ENCODE measurements at regions not wholly inside any gene's neighbourhood (a gene's known extent, or its start where the extent isn't known, plus 50 kb on each side); places are given as distances from the start of the nearest gene placed in this dataset.

DNA sequence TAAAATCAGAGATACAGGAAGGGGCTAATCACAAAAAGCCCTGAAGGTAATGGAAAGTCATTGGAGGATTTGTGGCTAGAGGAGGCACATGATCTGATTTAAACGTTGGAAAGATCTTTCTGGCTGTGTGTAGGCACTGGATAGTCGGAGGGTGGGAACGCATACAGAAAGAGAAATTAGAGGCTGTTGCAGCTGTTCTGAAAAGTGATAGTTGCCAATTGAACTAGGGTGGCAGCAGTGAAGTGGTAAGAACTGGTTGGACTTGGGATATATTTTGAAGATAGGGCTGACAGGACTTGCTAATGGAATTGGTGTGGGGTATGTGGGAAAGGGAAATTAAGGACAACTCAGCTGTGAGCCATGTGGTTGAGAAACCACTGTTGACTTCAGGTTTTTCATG, 223.6 kb downstream of the OGFRL1 start:
- no peak for TF ChIP-seq POLR2A (IDR thresholded peaks at IDR 0.05)
- TF ChIP-seq, protein P1, sequence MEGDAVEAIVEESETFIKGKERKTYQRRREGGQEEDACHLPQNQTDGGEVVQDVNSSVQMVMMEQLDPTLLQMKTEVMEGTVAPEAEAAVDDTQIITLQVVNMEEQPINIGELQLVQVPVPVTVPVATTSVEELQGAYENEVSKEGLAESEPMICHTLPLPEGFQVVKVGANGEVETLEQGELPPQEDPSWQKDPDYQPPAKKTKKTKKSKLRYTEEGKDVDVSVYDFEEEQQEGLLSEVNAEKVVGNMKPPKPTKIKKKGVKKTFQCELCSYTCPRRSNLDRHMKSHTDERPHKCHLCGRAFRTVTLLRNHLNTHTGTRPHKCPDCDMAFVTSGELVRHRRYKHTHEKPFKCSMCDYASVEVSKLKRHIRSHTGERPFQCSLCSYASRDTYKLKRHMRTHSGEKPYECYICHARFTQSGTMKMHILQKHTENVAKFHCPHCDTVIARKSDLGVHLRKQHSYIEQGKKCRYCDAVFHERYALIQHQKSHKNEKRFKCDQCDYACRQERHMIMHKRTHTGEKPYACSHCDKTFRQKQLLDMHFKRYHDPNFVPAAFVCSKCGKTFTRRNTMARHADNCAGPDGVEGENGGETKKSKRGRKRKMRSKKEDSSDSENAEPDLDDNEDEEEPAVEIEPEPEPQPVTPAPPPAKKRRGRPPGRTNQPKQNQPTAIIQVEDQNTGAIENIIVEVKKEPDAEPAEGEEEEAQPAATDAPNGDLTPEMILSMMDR (IDR thresholded peaks at IDR 0.05): no peak
- intact Hi-C loops (cut with DNase I): no loop called here
- H3K4me3 ChIP-seq: no peak overlapping the region
- 78 to 83% methylated on average over 3 of the region's 3 CpGs for WGBS, 2 donors
- H3K4me1 ChIP-seq: peaks cover 0 to 10% (median 3%) of the 10 kb centered on the region in 3 donors
- no peaks in the 10 kb centered on the region for H3K36me3 ChIP-seq
- no peaks in the 10 kb centered on the region for H3K9me3 ChIP-seq
- DNase-seq: no peak
- H3K27me3 ChIP-seq: no peaks in the 10 kb centered on the region
- no peak overlapping the region for H3K27ac ChIP-seq

DNA sequence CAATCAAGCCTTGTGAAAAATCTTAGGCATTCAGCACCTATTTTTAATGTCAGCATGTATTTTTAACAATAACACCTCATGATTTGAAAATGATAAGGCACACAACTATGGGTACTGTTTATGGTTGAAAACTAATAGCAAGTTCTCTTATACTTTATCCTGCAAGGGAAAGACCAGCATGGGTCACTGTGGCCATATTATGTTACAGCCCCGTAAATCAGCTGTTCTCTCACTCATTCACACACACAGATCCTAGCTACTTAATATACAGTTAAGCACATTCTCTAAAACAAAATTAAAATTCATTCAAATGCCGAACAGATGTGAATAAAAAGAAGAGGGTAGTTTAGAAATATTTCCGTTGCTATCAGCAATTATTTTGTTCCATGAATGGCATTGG, 224.4 kb downstream of the OGFRL1 start:
- no peak for DNase-seq
- Histone ChIP-seq H3K4me3 (no peak overlapping the region), H3K9me3 (no peaks in the 10 kb centered on the region), H3K27me3 (no peaks in the 10 kb centered on the region), H3K4me1 (peaks cover 0 to 10% (median 3%) of the 10 kb centered on the region in 3 donors), H3K36me3 (no peaks in the 10 kb centered on the region), H3K27ac (no peak overlapping the region)
- intact Hi-C loops (cut with DNase I): no loop called here
- no peak for TF ChIP-seq POLR2A (IDR thresholded peaks at IDR 0.05)
- TF ChIP-seq, protein P1 (IDR thresholded peaks at IDR 0.05): no peak
- 61 to 73% methylated on average over 3 of the region's 3 CpGs for WGBS, 2 donors

- Histone ChIP-seq H3K36me3 (no peaks in the 10 kb centered on the region), H3K4me3 (no peak overlapping the region), H3K9me3 (no peaks in the 10 kb centered on the region), H3K27me3 (no peaks in the 10 kb centered on the region), H3K4me1 (no peaks in the 10 kb centered on the region), H3K27ac (no peak overlapping the region)
- WGBS, 2 donors: 56 to 65% methylated on average over 3 of the region's 3 CpGs
- DNase-seq: no peak
- intact Hi-C loops (cut with DNase I): no loop called here
- TF ChIP-seq, protein P1 (IDR thresholded peaks at IDR 0.05): no peak
These were observed 234.9 kb downstream of the OGFRL1 start for GRCh38 chr6:71523548-71523947.

DNA sequence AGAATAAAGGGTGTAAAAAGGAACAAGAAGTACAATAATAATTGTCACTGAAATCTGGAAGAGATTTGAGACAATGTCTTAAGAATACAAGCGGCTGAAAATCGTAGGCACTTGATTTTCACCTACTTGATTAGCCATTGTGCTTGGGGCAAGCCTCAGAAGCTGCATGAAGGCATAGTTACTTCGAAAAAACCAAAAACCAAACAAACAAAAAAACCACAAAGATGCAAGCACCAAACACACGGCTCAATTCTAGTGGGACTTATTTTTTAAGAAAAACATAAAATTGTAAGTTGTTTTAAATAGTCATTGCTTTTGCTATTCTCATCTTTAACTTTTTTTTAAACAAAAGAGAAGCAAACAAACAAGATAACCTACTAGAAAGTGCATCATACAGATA, 235.6 kb downstream of the OGFRL1 start:
- H3K36me3 ChIP-seq: no peaks in the 10 kb centered on the region
- H3K27ac ChIP-seq: no peak overlapping the region
- no peak for DNase-seq
- no peak overlapping the region for H3K4me3 ChIP-seq
- TF ChIP-seq POLR2A (IDR thresholded peaks at IDR 0.05): no peak
- TF ChIP-seq, protein P1 (IDR thresholded peaks at IDR 0.05): no peak
- intact Hi-C loops (cut with DNase I): no loop called here
- no peaks in the 10 kb centered on the region for H3K4me1 ChIP-seq
- no peaks in the 10 kb centered on the region for H3K9me3 ChIP-seq
- H3K27me3 ChIP-seq: no peaks in the 10 kb centered on the region
- 48 to 52% methylated on average over 4 of the region's 4 CpGs for WGBS, 2 donors

GRCh38 chr6:71527886-71528285, 239.3 kb downstream of the OGFRL1 start:
- Histone ChIP-seq H3K4me1 (no peaks in the 10 kb centered on the region), H3K36me3 (no peaks in the 10 kb centered on the region), H3K27me3 (no peaks in the 10 kb centered on the region), H3K9me3 (no peaks in the 10 kb centered on the region), H3K4me3 (no peak overlapping the region), H3K27ac (no peak overlapping the region)
- intact Hi-C loops (cut with DNase I): no loop called here
- no peak for TF ChIP-seq POLR2A (IDR thresholded peaks at IDR 0.05)
- TF ChIP-seq, protein P1 (IDR thresholded peaks at IDR 0.05): no peak
- DNase-seq: no peak
- 94 to 100% methylated on average over 1 of the region's 1 CpG for WGBS, 2 donors

All from esophagus squamous epithelium (tissue), 5 donors.